CD4-positive, alpha-beta T cell (primary cell): ENCODE measurements at regions not wholly inside any gene's neighbourhood (a gene's known extent, or its start where the extent isn't known, plus 50 kb on each side); places are given as distances from the start of the nearest gene placed in this dataset.

Experiments used
- ATAC-seq: fragments of 200-7000 bp; cut with Tn5 transposase; one replicate; pipeline ENCODE4 v1.10.0; 2022; ENCODE audit warnings: mild to moderate bottlenecking; ENCODE audit not compliant: poor library complexity
- CTCF ChIA-PET: fragments of 350-600 bp; sonication (Branson Sonifier 250); formaldehyde crosslinking; loops from one replicate; lab custom pipeline; 2021; ENCODE audit warnings: antibody characterized with exemption, inconsistent platforms; lab: Charles Lee
- POLR2A ChIA-PET: fragments of 350-600 bp; sonication (Branson Sonifier 250); formaldehyde crosslinking; loops from one replicate; lab custom pipeline; 2021; ENCODE audit warnings: antibody characterized with exemption, inconsistent platforms; lab: Charles Lee
- DNase-seq, 14 experiments: peaks; one replicate each; pipeline ENCODE4 v3.0.0-alpha.2; 2013 to 2020; ENCODE audit warnings: mixed read lengths in 2 of 14
- H3K27ac ChIP-seq, 2 donors: one replicate each; pipeline versions ENCODE4 v1.5.1 to v1.7.0; 2013; ENCODE audit warnings: low read length in 2 of 2, low read depth in 1 of 2, mild to moderate bottlenecking in 1 of 2
- H3K27me3 ChIP-seq, 2 experiments: 1 replicate in 1 of 2; 2 replicates in 1 of 2; pipeline versions ENCODE4 v1.6.1 to v1.7.0; 2013; ENCODE audit warnings: low read length in 2 of 2, control low read depth in 1 of 2, mild to moderate bottlenecking in 1 of 2, moderate library complexity in 1 of 2; ENCODE audit not compliant: insufficient read depth in 2 of 2, control insufficient read depth in 1 of 2
- H3K36me3 ChIP-seq: one replicate; pipeline ENCODE4 v1.6.1; 2013; ENCODE audit warnings: low read length, control low read depth; ENCODE audit not compliant: insufficient read depth
- H3K4me1 ChIP-seq: one replicate; pipeline ENCODE4 v1.6.1; 2013; ENCODE audit warnings: low read length, control low read depth; ENCODE audit not compliant: insufficient read depth
- H3K4me3 ChIP-seq: one replicate; pipeline ENCODE4 v1.5.1; 2013; ENCODE audit warnings: mild to moderate bottlenecking, low read length, moderate library complexity
- H3K9me3 ChIP-seq, 2 experiments: 1 replicate in 1 of 2; 2 replicates in 1 of 2; pipeline versions ENCODE4 v1.6.1 to v1.7.0; 2013; ENCODE audit warnings: low read length in 2 of 2, mild to moderate bottlenecking in 2 of 2, control low read depth in 1 of 2, moderate library complexity in 1 of 2; ENCODE audit not compliant: control insufficient read depth in 1 of 2, insufficient read depth in 1 of 2
- H3K27ac Mint-ChIP-seq: one replicate; pipeline ENCODE4 v1.8.0; 2020; ENCODE audit warnings: mixed read lengths
- H3K27me3 Mint-ChIP-seq: one replicate; pipeline ENCODE4 v1.8.0; 2021; ENCODE audit warnings: mixed read lengths
- H3K36me3 Mint-ChIP-seq: one replicate; pipeline ENCODE4 v1.8.0; 2021; ENCODE audit warnings: low read depth, mixed read lengths
- H3K4me1 Mint-ChIP-seq: one replicate; pipeline ENCODE4 v1.8.0; 2021; ENCODE audit warnings: low read depth, mixed read lengths
- H3K4me3 Mint-ChIP-seq: one replicate; pipeline ENCODE4 v1.8.0; 2020; ENCODE audit warnings: mild to moderate bottlenecking, mixed read lengths
- H3K9me3 Mint-ChIP-seq: one replicate; pipeline ENCODE4 v1.8.0; 2020; ENCODE audit warnings: mixed read lengths
- intact Hi-C, 2 experiments: fragments of 100-400 bp; cut with DNase I in 1 of 2; cut with micrococcal nuclease in 1 of 2; formaldehyde crosslinking; loops; one replicate each; pipeline versions ENCODE4 v1.15.1 to v1.9.0; 2023 to 2025; cut with DNase I, micrococcal nuclease
- TF ChIP-seq, protein P1 (sequence below): fragments of 200-600 bp; IDR thresholded peaks from one replicate; pipeline ENCODE4 v1.8.0; 2022; ENCODE audit warnings: antibody characterized with exemption, mild to moderate bottlenecking

GRCh38 chr2:142220901-142221300 is 90.1 kb upstream of the LRP1B start:
- Histone ChIP-seq H3K27ac (no peak overlapping the region), H3K27me3 (no peaks in the 10 kb centered on the region), H3K9me3 (peaks cover 0 to 6% of the 10 kb centered on the region in 2 experiments), H3K4me1 (no peaks in the 10 kb centered on the region), H3K4me3 (no peak overlapping the region), H3K36me3 (no peaks in the 10 kb centered on the region)
- Mint-ChIP-seq H3K4me1 (no peaks in the 10 kb centered on the region), H3K36me3 (no peaks in the 10 kb centered on the region), H3K27me3 (no peaks in the 10 kb centered on the region), H3K9me3 (peaks cover 9% of the 10 kb centered on the region), H3K27ac (no peak overlapping the region), H3K4me3 (no peak overlapping the region)
- intact Hi-C loops, result no loop called here
- TF ChIP-seq, protein P1, sequence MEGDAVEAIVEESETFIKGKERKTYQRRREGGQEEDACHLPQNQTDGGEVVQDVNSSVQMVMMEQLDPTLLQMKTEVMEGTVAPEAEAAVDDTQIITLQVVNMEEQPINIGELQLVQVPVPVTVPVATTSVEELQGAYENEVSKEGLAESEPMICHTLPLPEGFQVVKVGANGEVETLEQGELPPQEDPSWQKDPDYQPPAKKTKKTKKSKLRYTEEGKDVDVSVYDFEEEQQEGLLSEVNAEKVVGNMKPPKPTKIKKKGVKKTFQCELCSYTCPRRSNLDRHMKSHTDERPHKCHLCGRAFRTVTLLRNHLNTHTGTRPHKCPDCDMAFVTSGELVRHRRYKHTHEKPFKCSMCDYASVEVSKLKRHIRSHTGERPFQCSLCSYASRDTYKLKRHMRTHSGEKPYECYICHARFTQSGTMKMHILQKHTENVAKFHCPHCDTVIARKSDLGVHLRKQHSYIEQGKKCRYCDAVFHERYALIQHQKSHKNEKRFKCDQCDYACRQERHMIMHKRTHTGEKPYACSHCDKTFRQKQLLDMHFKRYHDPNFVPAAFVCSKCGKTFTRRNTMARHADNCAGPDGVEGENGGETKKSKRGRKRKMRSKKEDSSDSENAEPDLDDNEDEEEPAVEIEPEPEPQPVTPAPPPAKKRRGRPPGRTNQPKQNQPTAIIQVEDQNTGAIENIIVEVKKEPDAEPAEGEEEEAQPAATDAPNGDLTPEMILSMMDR, result no peak
- ATAC-seq (no peak), DNase-seq (no peak)
- ChIA-PET CTCF (no interaction called here), POLR2A (no interaction called here)

- Mint-ChIP-seq H3K4me3 (no peak overlapping the region), H3K9me3 (peaks cover 7% of the 10 kb centered on the region), H3K27me3 (no peaks in the 10 kb centered on the region), H3K4me1 (no peaks in the 10 kb centered on the region), H3K27ac (no peak overlapping the region), H3K36me3 (no peaks in the 10 kb centered on the region)
- intact Hi-C loops, result no loop called here
- Histone ChIP-seq H3K9me3 (peaks cover 0 to 6% of the 10 kb centered on the region in 2 experiments), H3K4me1 (no peaks in the 10 kb centered on the region), H3K4me3 (no peak overlapping the region), H3K27ac (no peak overlapping the region), H3K36me3 (no peaks in the 10 kb centered on the region), H3K27me3 (no peaks in the 10 kb centered on the region)
- POLR2A ChIA-PET, result no interaction called here
- DNase-seq, result no peak
- CTCF ChIA-PET, result no interaction called here
- TF ChIP-seq, protein P1, result no peak
- ATAC-seq, result no peak
Observed at GRCh38 chr2:142220239-142220638, 89.4 kb upstream of the LRP1B start.

GRCh38 chr2:142218471-142218870 is 87.7 kb upstream of the LRP1B start:
- Histone ChIP-seq H3K27me3 (no peaks in the 10 kb centered on the region), H3K36me3 (no peaks in the 10 kb centered on the region), H3K9me3 (peaks cover 0 to 6% of the 10 kb centered on the region in 2 experiments), H3K4me1 (no peaks in the 10 kb centered on the region), H3K27ac (no peak overlapping the region), H3K4me3 (no peak overlapping the region)
- ATAC-seq, result no peak
- CTCF ChIA-PET, result no interaction called here
- no peak overlapping the region for H3K27ac Mint-ChIP-seq
- H3K36me3 Mint-ChIP-seq, result no peaks in the 10 kb centered on the region
- TF ChIP-seq, protein P1, result no peak
- POLR2A ChIA-PET, result interaction anchor here (0.7 kb wide), 1 partner anchor 812 kb away, joined by 3 read pairs; no protein-coding TSS in a partner anchor
- no peak overlapping the region for H3K4me3 Mint-ChIP-seq
- H3K4me1 Mint-ChIP-seq, result no peaks in the 10 kb centered on the region
- intact Hi-C loops, result no loop called here
- H3K27me3 Mint-ChIP-seq, result no peaks in the 10 kb centered on the region
- H3K9me3 Mint-ChIP-seq, result peaks cover 7% of the 10 kb centered on the region
- no peak for DNase-seq
